Gastroesophageal sphincter (tissue), 4 donors: ENCODE measurements at regions not wholly inside any gene's neighbourhood (a gene's known extent, or its start where the extent isn't known, plus 50 kb on each side); places are given as distances from the start of the nearest gene placed in this dataset.

Experiments
- ATAC-seq: fragments of 150-250 bp; one replicate; pipeline ENCODE4 v1.9.1; 2016; ENCODE audit warnings: mild to moderate bottlenecking, moderate library complexity
- H3K27ac ChIP-seq, 4 donors: fragments of 200-600 bp; sonication (generic) in 3 of 4; 1 replicate in 3 of 4; 2 replicates in 1 of 4; pipeline ENCODE4 v1.5.1; 2016 to 2019
- H3K27me3 ChIP-seq: fragments of 200-600 bp; sonication (generic); one replicate; pipeline ENCODE4 v1.5.1; 2019
- H3K36me3 ChIP-seq, 2 donors: fragments of 200-600 bp; sonication (generic); one replicate each; pipeline ENCODE4 v1.5.1; 2019; ENCODE audit warnings: control low read depth in 1 of 2
- H3K4me1 ChIP-seq, 3 donors: fragments of 200-600 bp; sonication (generic); 1 replicate in 2 of 3; 2 replicates in 1 of 3; pipeline ENCODE4 v1.5.1; 2016 to 2019; ENCODE audit warnings: control low read depth in 2 of 3
- H3K4me3 ChIP-seq, 2 donors: fragments of 200-600 bp; sonication (generic); one replicate each; pipeline ENCODE4 v1.5.1; 2019; ENCODE audit warnings: mild to moderate bottlenecking in 1 of 2, moderate library complexity in 1 of 2
- H3K9me3 ChIP-seq, 3 donors: fragments of 200-600 bp; sonication (generic); one replicate each; pipeline ENCODE4 v1.5.1; 2017 to 2019; ENCODE audit warnings: control low read depth in 2 of 3
- CTCF ChIP-seq, 4 experiments: fragments of 200-600 bp in 2 of 4; fragments of 450-650 bp in 2 of 4; sonication (generic) in 1 of 4; IDR thresholded peaks; one replicate each; pipeline ENCODE4 v1.5.1; 2017 to 2019; ENCODE audit warnings: antibody characterized with exemption in 4 of 4, mild to moderate bottlenecking in 2 of 4, moderate library complexity in 2 of 4
- EP300 ChIP-seq: sonication (generic); formaldehyde crosslinking; IDR thresholded peaks from one replicate; pipeline ENCODE4 v1.6.1; 2017; ENCODE audit warnings: antibody characterized with exemption, mild to moderate bottlenecking
- POLR2A ChIP-seq, 2 donors: fragments of 450-650 bp; IDR thresholded peaks; one replicate each; pipeline ENCODE4 v1.6.1; 2017; ENCODE audit warnings: antibody characterized with exemption in 2 of 2, mild to moderate bottlenecking in 2 of 2, moderate library complexity in 1 of 2
- POLR2AphosphoS5 ChIP-seq: sonication (generic); formaldehyde crosslinking; IDR thresholded peaks from one replicate; pipeline ENCODE4 v1.6.1; 2017; ENCODE audit warnings: antibody characterized with exemption
- WGBS, 2 donors: methylation state at CpG; one replicate each; pipeline ENCODE4 v1.1.5; 2018; ENCODE audit warnings: low coverage in 1 of 2; 5-methylcytosine and 5-hydroxymethylcytosine counted together

DNA sequence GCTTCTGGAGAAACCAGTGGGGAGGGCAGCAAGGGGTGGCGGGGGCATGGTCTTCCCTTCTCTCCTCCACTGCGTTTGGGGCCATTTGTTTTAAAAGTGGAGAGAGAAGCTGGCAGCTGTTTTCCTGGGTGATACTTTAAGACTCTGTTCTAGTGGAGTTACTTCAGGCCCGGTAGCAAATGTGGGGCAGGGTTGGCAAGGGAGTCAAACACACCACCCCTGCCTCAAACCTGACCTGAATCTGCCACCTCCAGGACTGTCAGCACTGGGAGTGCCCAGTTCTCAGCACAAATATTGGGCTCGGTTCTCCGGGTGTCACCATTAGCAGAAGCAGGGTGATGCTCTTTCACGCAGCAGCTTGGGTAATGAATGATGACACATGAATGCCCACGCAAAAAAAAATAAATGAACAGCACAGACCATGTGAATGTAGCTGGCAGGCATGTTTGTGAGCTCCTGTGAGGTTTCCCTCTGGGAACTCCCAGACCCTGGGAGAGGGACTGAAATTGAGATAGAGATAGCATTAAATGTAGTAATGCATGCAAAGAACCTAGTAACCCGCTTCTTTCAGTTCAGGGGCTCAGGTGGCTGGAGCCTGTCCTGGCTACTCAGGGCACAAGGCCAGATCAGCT is 424.0 kb downstream of the MCTP2 start:
- no peak for TF ChIP-seq CTCF (IDR thresholded peaks at IDR 0.05)
- no peak for TF ChIP-seq POLR2A (IDR thresholded peaks at IDR 0.05)
- no peak for TF ChIP-seq POLR2AphosphoS5
- no peak for TF ChIP-seq EP300
- WGBS, 2 donors, result 83 to 100% methylated on average over 4 to 6 of the region's 8 CpGs
- H3K9me3 ChIP-seq, result no peaks in the 10 kb centered on the region

DNA sequence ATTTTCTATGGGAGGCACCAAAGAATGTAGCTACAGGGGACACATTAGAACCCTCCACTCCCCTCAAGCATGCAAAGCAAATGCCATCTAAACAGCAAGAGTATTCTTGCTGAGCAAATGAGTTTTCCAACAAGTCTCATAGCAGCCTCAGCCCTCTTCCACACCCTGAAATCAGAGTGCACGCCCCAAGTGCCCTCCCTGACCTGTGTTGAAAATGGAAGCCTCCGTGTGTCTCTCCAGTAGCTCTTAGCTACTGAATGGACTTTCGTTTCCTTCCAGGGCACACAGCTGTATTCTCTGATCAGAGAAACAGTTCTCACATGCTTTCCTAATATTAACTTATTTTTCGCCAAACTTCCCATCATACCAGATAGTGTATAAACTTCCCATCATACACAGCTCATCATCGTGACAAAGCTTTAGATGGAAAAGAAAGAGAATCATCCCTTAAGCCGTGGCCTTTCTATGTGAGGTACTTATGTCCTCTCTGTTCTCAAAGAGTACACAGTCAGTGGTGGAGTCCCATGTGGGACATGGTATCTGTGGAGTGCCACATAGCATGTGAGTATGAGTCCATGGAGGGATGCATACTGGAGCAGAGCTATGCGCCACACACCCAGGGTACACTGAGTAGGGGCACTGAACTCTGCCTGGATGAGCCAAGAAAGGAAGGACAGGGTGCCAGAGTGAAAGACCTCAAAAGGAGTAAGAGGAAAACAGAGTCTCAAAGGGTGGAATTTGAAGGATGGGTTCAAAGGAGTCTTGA is 434.5 kb downstream of the MCTP2 start:
- WGBS, 2 donors, result 100% methylated on average over 2 to 4 of the region's 7 CpGs
- no peak for ATAC-seq

More for the DNA sequence above, 424.0 kb downstream of the MCTP2 start:
- no peak for ATAC-seq
- no peaks in the 10 kb centered on the region for H3K36me3 ChIP-seq
- H3K27ac ChIP-seq, result no peak overlapping the region
- H3K4me1 ChIP-seq, result no peaks in the 10 kb centered on the region
- no peak overlapping the region for H3K4me3 ChIP-seq
- H3K27me3 ChIP-seq, result no peaks in the 10 kb centered on the region

DNA sequence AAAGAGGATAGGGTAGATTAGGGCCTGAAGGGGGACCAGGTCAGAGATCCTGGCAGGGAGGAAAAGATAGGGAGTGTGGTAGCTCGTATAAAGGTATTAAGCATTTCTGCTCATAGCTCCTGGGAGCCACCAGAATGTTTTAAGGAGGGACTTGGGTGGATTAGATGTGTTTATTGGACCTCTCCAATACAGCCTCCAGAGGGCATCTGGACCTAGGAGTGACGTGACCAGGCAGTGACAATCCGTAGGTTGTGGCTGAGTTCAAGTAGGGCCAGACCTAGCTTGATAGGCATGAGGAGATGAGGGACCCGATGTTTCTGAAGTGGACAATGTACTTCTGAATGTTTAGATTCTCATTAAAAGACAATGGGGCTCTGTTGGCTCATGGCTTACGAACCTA is 435.2 kb downstream of the MCTP2 start:
- Histone ChIP-seq H3K4me1 (peaks cover 0 to 11% (median 7%) of the 10 kb centered on the region in 3 donors), H3K36me3 (no peaks in the 10 kb centered on the region), H3K9me3 (no peaks in the 10 kb centered on the region), H3K4me3 (no peak overlapping the region), H3K27me3 (no peaks in the 10 kb centered on the region), H3K27ac (no peak overlapping the region)
- WGBS, 2 donors, result 88 to 91% methylated on average over 4 to 5 of the region's 5 CpGs
- TF ChIP-seq EP300 (no peak), POLR2A (IDR thresholded peaks at IDR 0.05) (no peak), POLR2AphosphoS5 (no peak), CTCF (IDR thresholded peaks at IDR 0.05) (no peak)
- no peak for ATAC-seq

More for the DNA sequence above, 434.5 kb downstream of the MCTP2 start:
- H3K4me1 ChIP-seq, result peaks cover 0 to 4% (median 3%) of the 10 kb centered on the region in 3 donors
- no peak overlapping the region for H3K4me3 ChIP-seq
- H3K9me3 ChIP-seq, result no peaks in the 10 kb centered on the region
- no peaks in the 10 kb centered on the region for H3K36me3 ChIP-seq
- H3K27me3 ChIP-seq, result no peaks in the 10 kb centered on the region
- TF ChIP-seq POLR2AphosphoS5 (no peak), POLR2A (IDR thresholded peaks at IDR 0.05) (no peak), CTCF (IDR thresholded peaks at IDR 0.05) (no peak), EP300 (no peak)
- H3K27ac ChIP-seq, result no peak overlapping the region

GRCh38 chr15:94667109-94667508 is 435.7 kb downstream of the MCTP2 start:
- Histone ChIP-seq H3K27ac (no peak overlapping the region), H3K9me3 (no peaks in the 10 kb centered on the region), H3K27me3 (no peaks in the 10 kb centered on the region), H3K4me1 (peaks cover 5 to 16% (median 10%) of the 10 kb centered on the region in 3 donors), H3K4me3 (no peak overlapping the region), H3K36me3 (no peaks in the 10 kb centered on the region)
- WGBS, 2 donors, result 92 to 95% methylated on average over 4 to 5 of the region's 5 CpGs
- no peak for ATAC-seq
- no peak for TF ChIP-seq POLR2A (IDR thresholded peaks at IDR 0.05)
- TF ChIP-seq EP300, result no peak
- no peak for TF ChIP-seq CTCF (IDR thresholded peaks at IDR 0.05)
- no peak for TF ChIP-seq POLR2AphosphoS5
